ENCODE measurements at regions not wholly inside any gene's neighbourhood (a gene's known extent, or its start where the extent isn't known, plus 50 kb on each side); places are given as distances from the start of the nearest gene placed in this dataset.
"Not testable (repeated sequence)": the region's sequence is repeated elsewhere in the genome, so short reads cannot be mapped to it uniquely, and the experiment has no call there.

DNA sequence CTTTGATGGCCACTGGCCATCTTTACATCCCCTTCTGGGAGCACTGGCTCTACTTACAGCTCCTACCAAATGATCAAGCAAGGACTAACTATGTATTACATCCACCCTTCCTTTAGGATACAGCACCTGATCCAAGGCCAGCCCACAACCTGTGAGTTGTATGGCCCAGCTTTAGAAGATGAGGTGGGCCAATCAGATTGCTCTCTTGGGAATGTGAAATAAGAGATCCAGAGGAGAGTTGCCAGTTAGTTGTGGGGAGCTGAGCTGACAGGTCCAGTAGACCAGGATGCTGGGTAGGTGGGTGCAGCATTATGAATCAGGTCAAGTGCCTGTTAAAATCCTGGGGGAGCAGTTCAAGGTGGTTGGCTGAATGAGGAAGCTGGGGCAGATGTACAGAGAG lies 111.5 kb downstream of the GNL3L start:
- DNase-seq (ENCODE audit: low read depth, low spot score) = no peak
- TF ChIP-seq REST (IDR thresholded peaks at IDR 0.05; ENCODE audit: insufficient read depth in 1 of 2, low read depth in 2 of 2, low read length in 1 of 2) = no peak
- POLR2A ChIA-PET = no interaction called here
- Histone ChIP-seq H3K4me1 (ENCODE audit: control insufficient read depth, insufficient read depth, low read length) (peaks cover 4% of the 10 kb centered on the region; the same call in 1 of the 2 replicates), H3K9me3 (ENCODE audit: control insufficient read depth, insufficient read depth, low read depth, low read length) (no peaks in the 10 kb centered on the region), H3K27me3 (ENCODE audit: control insufficient read depth, insufficient read depth, low read length) (no peaks in the 10 kb centered on the region), H3K36me3 (ENCODE audit: control insufficient read depth, insufficient read depth, low read length) (no peaks in the 10 kb centered on the region), H3K27ac (ENCODE audit: low read length) (no peak overlapping the region), H3K4me3 (ENCODE audit: low read depth in 2 of 2, low read length in 2 of 2) (no peak overlapping the region)
- intact Hi-C loops (cut with micrococcal nuclease; ENCODE audit: unreplicated experiment) = loop anchor here (10.0 kb wide), 2 partner anchors 143 to 423 kb away; no protein-coding TSS in a partner anchor
- no peak for ATAC-seq
- BruUV-seq (replicated peaks) = no TSS peak
- in situ Hi-C loops (cut with HindIII; ENCODE audit: low pct_unique_long_range_greater_than_20kb, low sequenced_read_pairs) = no loop called here
- CTCF ChIA-PET = no interaction called here

DNA sequence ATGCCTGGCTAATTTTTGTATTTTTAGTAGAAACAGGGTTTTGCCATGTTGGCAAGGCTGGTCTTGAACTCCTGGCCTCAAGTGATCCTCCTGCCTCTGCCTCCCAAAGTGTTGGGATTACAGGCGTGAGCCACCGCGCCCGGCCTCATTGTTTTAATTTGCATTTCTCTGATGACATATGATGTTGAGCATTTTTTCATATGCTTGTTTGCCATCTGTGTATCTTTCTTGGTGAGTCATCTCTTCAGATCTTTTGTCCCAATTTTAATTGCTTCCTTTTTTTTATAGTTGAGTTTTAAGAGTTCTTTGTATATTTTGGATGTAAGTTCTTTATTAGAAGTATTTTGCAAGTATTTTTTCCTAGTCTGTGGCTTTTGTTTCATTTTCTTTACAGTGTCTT lies 117.6 kb downstream of the GNL3L start:
- in situ Hi-C loops (cut with HindIII; ENCODE audit: low pct_unique_long_range_greater_than_20kb, low sequenced_read_pairs); H3K9me3 ChIP-seq (ENCODE audit: control insufficient read depth, insufficient read depth, low read depth, low read length); DNase-seq (ENCODE audit: low read depth, low spot score); BruUV-seq (replicated peaks); H3K4me1 ChIP-seq (ENCODE audit: control insufficient read depth, insufficient read depth, low read length); ATAC-seq; H3K36me3 ChIP-seq (ENCODE audit: control insufficient read depth, insufficient read depth, low read length); H3K27me3 ChIP-seq (ENCODE audit: control insufficient read depth, insufficient read depth, low read length); POLR2A ChIA-PET; H3K27ac ChIP-seq (ENCODE audit: low read length); CTCF ChIA-PET; H3K4me3 ChIP-seq (ENCODE audit: low read depth in 2 of 2, low read length in 2 of 2): not testable (repeated sequence)
- intact Hi-C loops (cut with micrococcal nuclease; ENCODE audit: unreplicated experiment) = loop anchor here (10.0 kb wide), 2 partner anchors 137 to 417 kb away; no protein-coding TSS in a partner anchor

DNA sequence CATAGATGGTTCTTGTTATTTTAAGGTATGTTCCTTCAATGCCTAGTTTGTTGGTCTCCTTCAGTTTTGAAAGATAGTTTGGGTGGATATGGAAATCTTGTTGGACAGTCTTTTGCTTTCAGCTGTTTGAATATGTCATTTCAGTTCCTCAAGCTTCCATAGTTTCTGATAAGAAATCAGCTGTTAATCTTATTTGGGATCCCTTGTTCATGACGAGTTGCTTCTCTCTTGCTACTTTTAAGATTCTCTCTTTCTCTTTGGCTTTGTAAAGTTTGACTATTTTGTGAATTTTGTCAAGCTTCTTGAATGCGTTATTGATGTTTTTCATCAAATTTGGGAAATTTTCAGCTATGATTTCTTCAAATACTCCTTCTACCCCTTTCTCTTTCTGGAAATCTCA lies 129.5 kb downstream of the GNL3L start:
- CTCF ChIA-PET = interaction anchor here (0.6 kb wide), 1 partner anchor 49 kb away, joined by 3 read pairs; no protein-coding TSS in a partner anchor
- no peak for ATAC-seq
- BruUV-seq (replicated peaks) = no TSS peak
- no peak for DNase-seq (ENCODE audit: low read depth, low spot score)
- no peaks in the 10 kb centered on the region for H3K4me1 ChIP-seq (ENCODE audit: control insufficient read depth, insufficient read depth, low read length)
- H3K27me3 ChIP-seq (ENCODE audit: control insufficient read depth, insufficient read depth, low read length) = no peaks in the 10 kb centered on the region
- in situ Hi-C loops (cut with HindIII; ENCODE audit: low pct_unique_long_range_greater_than_20kb, low sequenced_read_pairs) (no loop called here), intact Hi-C loops (cut with micrococcal nuclease; ENCODE audit: unreplicated experiment) (no loop called here)
- TF ChIP-seq POLR2AphosphoS5 (IDR thresholded peaks at IDR 0.05; ENCODE audit: low read depth, low read length) (no peak), CTCF (IDR thresholded peaks at IDR 0.05) (no peak), REST (IDR thresholded peaks at IDR 0.05; ENCODE audit: insufficient read depth in 1 of 2, low read depth in 2 of 2, low read length in 1 of 2) (no peak), SIN3A (IDR thresholded peaks at IDR 0.05; ENCODE audit: borderline replicate concordance, insufficient read depth, low read depth, low read length) (no peak), TCF7L2 (IDR thresholded peaks at IDR 0.05; ENCODE audit: low read depth, low read length) (no peak)
- no peaks in the 10 kb centered on the region for H3K9me3 ChIP-seq (ENCODE audit: control insufficient read depth, insufficient read depth, low read depth, low read length)
- POLR2A ChIA-PET = no interaction called here
- no peak overlapping the region for H3K27ac ChIP-seq (ENCODE audit: low read length)
- H3K4me3 ChIP-seq (ENCODE audit: low read depth in 2 of 2, low read length in 2 of 2) = no peak overlapping the region
- H3K36me3 ChIP-seq (ENCODE audit: control insufficient read depth, insufficient read depth, low read length) = no peaks in the 10 kb centered on the region
